GM18951 (cell line): ENCODE measurements at regions not wholly inside any gene's neighbourhood (a gene's known extent, or its start where the extent isn't known, plus 50 kb on each side); places are given as distances from the start of the nearest gene placed in this dataset.
"Not testable (repeated sequence)": the region's sequence is repeated elsewhere in the genome, so short reads cannot be mapped to it uniquely, and the experiment has no call there.

Source experiments
- POLR2A ChIP-seq: IDR thresholded peaks from 4 replicates; pipeline ENCODE4 v1.6.1; 2011; ENCODE audit warnings: mild to moderate bottlenecking; ENCODE audit not compliant: insufficient read length, insufficient read depth; ENCODE audit errors: extremely low read depth
- in situ Hi-C: fragments of 300-500 bp; cut with MboI; formaldehyde crosslinking; loops from one replicate; pipeline ENCODE4 v1.12.0; 2022; ENCODE audit warnings: low sequenced_read_pairs, mixed read lengths, inconsistent platforms; ENCODE audit not compliant: unreplicated experiment

DNA sequence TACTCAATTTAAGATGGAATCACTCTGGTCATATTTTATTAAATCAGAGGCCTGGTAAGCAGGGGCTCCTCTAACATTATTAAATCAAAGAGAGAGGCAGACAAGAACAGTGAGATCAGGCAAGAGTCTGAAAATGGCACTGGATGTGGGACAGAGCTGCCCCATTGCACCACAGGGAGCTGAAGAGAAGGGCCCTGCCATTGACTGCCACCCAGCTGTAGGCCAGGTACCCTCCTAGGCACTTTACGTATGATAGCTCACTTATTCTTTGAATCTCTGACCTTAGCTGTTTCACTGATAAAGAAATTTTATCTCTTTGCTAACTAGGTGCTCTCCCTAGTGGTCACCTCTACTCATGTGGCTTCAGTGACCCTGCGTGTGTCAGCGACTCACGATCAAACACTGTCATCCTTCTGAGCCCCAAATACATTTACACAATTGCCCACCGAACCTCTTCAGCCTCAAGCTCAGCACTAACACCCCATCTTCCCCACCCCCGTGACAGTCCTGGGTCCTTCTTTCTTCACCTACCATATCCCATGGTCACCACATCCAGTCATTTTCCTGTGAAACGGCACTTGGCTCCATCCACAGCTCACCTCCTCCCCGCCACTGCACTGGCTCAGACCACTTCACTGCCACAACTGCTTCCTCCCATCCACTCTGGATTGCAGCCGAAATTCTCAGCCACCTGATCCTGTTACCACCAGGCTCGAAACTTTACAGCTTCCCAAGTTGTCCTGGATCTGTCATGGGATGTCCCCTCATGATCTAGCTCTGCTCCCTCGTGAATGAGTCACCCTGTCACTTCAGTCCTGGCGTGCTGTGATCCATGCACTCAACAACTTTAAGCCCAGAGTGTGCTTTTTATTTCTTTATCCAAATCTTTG is 97.3 kb upstream of the SYT6 start:
- no peak for TF ChIP-seq POLR2A
- in situ Hi-C loops, result no loop called here

DNA sequence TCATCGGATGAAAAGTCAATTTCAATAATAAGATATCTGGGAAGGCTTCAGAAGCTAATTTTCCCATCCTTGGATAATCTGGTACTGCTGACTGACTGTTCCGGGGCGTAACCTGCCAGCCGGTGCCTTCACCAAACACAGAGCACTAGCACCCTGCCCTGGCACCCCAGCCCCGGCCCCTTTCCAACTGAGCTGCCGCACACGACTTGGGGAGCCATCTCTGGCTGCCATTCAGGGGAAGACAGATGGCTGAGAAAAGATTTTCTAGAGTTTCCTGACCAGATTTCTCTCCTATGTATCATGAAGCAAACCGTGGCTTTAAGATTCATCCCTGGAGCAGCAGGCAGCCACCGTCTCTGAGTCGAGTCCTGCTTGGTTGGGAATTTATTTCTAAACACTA is 96.0 kb upstream of the SYT6 start:
- in situ Hi-C loops, result no loop called here
- TF ChIP-seq POLR2A, result no peak

GRCh38 chr1:114248162-114248561 is 94.5 kb upstream of the SYT6 start:
- in situ Hi-C loops, result no loop called here
- no peak for TF ChIP-seq POLR2A

- in situ Hi-C loops, result not testable (repeated sequence)
Observed at GRCh38 chr1:114242531-114243210, 89.0 kb upstream of the SYT6 start.

DNA sequence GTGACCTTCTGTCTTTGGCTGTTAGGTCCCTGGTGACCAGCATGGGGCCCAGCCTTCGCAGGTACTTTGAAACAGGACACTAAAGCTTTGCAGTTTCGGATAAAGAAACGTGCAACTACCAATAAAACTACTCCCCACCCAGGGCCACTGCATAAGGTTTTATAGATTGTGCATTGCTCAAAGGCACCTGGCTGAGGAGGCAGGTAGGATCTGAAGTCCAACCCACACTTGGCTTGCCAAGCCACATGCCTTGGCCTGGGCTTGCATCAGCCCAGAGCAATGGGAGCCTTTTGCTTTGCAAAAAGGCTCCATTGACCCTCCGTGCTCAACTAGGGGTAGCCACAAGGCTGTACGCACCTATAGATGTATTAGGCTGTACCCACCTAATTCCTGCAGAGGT is 84.4 kb upstream of the SYT6 start:
- in situ Hi-C loops, result no loop called here
- TF ChIP-seq POLR2A, result no peak

GRCh38 chr1:114236517-114236916 is 82.8 kb upstream of the SYT6 start:
- in situ Hi-C loops, result no loop called here
- TF ChIP-seq POLR2A, result no peak

DNA sequence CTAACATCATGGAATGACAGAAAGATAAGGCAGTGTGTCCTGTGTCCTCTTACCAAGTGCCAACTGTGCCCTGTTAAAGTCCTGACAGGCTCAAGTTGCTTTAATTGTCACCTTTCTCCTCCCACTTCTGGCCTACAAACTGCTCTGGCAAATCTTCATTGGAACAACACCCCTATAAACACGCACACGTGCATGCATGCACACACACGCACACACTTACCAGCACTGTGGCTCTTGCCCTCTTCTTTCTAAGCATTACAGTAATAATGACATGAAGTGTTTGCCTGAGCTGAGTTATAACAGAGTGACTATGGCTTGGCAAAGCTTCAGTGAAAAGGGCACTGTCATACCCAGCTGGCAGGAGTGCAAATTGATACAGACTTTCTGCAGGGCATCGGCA is 82.3 kb upstream of the SYT6 start:
- in situ Hi-C loops, result no loop called here
- TF ChIP-seq POLR2A, result no peak

- TF ChIP-seq POLR2A, result no peak
- in situ Hi-C loops, result no loop called here
Observed at GRCh38 chr1:114235281-114235680, 81.6 kb upstream of the SYT6 start.

DNA sequence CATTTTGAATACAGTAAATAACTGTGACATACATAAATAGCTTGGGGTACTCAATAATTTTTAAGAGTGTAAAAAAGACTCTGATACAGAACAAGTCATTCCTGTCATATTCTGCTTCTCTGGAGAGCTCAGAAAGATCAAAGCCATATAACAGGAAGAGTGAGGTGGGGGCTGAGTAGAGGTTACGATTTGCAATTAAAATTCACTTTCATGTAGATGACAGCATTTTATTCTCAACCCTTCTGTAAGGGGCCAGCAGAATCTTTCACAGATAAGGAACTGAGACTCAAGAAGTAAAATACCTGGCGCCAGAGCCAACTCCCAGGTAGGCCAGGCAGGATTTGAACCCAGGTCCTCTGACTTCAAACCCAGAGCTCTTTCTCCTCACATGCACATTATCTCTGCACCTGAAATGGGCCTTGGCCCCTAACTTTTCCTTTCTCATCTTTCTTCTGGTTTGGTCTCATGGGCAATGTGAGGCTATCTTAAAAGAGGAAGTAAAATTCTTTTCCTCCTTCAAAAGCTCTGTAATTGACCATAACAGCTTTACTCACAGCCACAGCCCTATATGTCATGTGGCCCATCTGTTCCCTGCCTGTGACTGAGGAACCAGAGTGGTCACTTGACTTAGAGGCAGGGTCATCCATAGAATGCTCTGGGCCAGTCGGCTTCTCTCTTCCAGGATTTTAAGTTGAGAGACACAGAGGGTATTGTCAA is 80.9 kb upstream of the SYT6 start:
- no peak for TF ChIP-seq POLR2A
- in situ Hi-C loops, result no loop called here

GRCh38 chr1:114232691-114233090 is 79.0 kb upstream of the SYT6 start:
- in situ Hi-C loops, result no loop called here
- no peak for TF ChIP-seq POLR2A

DNA sequence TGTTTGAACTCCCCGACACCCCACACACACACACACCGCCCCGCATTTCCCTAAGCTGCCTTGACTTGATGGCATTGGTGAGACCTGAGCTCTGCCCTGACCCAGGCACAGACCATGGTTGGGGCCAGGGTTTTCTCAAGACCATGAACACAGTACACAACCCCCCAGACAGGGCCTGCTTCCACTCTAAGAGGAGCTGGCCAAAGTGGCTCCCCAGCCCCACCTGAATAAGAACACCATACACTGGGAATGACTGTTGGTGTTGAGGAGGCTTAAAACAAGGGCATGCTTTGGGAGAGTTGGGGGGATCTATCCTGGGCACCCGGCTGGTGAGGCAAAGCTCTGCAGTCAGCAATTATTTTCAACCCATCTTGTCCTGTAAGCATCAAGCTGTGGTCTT is 77.6 kb upstream of the SYT6 start:
- in situ Hi-C loops, result no loop called here
- no peak for TF ChIP-seq POLR2A

- in situ Hi-C loops, result no loop called here
- no peak for TF ChIP-seq POLR2A
Observed at GRCh38 chr1:114229368-114229767, 75.7 kb upstream of the SYT6 start.

DNA sequence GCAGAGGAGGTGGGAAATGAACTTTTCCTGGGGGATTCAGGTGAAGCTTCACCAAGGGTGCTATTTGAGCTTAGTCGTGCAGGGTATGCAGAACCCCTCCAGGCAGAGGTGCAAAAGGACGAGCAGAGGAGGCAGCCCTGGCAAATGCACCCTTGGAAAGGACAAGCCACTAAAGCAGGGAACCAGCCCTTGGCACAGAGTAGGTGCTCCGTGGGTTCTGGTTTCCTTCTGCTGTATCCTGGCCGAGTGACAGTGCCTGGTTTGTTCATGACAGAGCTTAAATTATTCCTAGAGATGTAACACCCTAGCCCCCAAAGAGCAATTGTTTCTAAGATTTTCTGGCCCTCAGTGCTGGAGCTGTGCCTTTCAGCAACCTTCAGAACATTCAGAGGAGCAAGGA is 73.4 kb upstream of the SYT6 start:
- TF ChIP-seq POLR2A, result no peak
- in situ Hi-C loops, result no loop called here
